HFFc6 (cell line): ENCODE measurements at regions not wholly inside any gene's neighbourhood (a gene's known extent, or its start where the extent isn't known, plus 50 kb on each side); places are given as distances from the start of the nearest gene placed in this dataset.

Experiments used
- DNase-seq: peaks from one replicate; pipeline ENCODE4 v3.0.0-alpha.2; 2018
- H3K27ac Mint-ChIP-seq: 2 replicates; pipeline ENCODE4 v1.8.0; 2020; ENCODE audit warnings: mild to moderate bottlenecking, mixed read lengths
- H3K27me3 Mint-ChIP-seq: 2 replicates; pipeline ENCODE4 v1.8.0; 2021; ENCODE audit warnings: mild to moderate bottlenecking, moderate library complexity, mixed read lengths; ENCODE audit not compliant: insufficient read depth
- H3K36me3 Mint-ChIP-seq: 2 replicates; pipeline ENCODE4 v1.8.0; 2021; ENCODE audit warnings: low read depth, mixed read lengths
- H3K4me1 Mint-ChIP-seq: 2 replicates; pipeline ENCODE4 v1.8.0; 2020; ENCODE audit warnings: low read depth, mixed read lengths
- H3K4me3 Mint-ChIP-seq: 2 replicates; pipeline ENCODE4 v1.8.0; 2020; ENCODE audit warnings: mild to moderate bottlenecking, moderate library complexity, mixed read lengths
- H3K9me3 Mint-ChIP-seq: 2 replicates; pipeline ENCODE4 v1.8.0; 2020; ENCODE audit warnings: mild to moderate bottlenecking, mixed read lengths
- TF ChIP-seq, protein P1 (sequence below): fragments of 200-600 bp; sonication (generic); IDR thresholded peaks from 2 replicates; pipeline ENCODE4 v1.5.0; 2021; ENCODE audit warnings: antibody characterized with exemption, mild to moderate bottlenecking

DNA sequence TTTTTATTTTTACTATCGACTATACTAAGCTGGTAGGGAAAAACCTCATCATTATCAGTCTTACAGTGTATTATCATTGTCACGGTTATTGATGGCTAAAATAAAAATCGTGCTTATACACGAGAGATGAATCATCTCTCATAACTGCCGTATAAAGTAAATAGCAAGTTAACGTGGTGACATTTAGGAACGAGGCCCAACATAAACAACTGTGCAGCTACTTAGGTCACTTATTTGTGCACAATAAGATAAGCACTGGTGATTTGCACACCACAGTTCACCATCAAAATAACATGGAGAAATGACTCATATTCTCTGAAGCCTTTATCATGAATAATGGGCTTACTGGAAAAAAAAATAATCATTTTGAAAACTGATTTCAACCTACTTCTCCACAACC is 482.0 kb upstream of the TENM3 start:
- H3K4me1 Mint-ChIP-seq, result peaks cover 21% of the 10 kb centered on the region
- peaks cover 9% of the 10 kb centered on the region for H3K27me3 Mint-ChIP-seq
- TF ChIP-seq, protein P1, sequence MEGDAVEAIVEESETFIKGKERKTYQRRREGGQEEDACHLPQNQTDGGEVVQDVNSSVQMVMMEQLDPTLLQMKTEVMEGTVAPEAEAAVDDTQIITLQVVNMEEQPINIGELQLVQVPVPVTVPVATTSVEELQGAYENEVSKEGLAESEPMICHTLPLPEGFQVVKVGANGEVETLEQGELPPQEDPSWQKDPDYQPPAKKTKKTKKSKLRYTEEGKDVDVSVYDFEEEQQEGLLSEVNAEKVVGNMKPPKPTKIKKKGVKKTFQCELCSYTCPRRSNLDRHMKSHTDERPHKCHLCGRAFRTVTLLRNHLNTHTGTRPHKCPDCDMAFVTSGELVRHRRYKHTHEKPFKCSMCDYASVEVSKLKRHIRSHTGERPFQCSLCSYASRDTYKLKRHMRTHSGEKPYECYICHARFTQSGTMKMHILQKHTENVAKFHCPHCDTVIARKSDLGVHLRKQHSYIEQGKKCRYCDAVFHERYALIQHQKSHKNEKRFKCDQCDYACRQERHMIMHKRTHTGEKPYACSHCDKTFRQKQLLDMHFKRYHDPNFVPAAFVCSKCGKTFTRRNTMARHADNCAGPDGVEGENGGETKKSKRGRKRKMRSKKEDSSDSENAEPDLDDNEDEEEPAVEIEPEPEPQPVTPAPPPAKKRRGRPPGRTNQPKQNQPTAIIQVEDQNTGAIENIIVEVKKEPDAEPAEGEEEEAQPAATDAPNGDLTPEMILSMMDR, result no peak
- no peaks in the 10 kb centered on the region for H3K36me3 Mint-ChIP-seq
- no peak overlapping the region for H3K27ac Mint-ChIP-seq
- H3K9me3 Mint-ChIP-seq, result no peaks in the 10 kb centered on the region
- DNase-seq, result peak; percentile 36
- no peak overlapping the region for H3K4me3 Mint-ChIP-seq

DNA sequence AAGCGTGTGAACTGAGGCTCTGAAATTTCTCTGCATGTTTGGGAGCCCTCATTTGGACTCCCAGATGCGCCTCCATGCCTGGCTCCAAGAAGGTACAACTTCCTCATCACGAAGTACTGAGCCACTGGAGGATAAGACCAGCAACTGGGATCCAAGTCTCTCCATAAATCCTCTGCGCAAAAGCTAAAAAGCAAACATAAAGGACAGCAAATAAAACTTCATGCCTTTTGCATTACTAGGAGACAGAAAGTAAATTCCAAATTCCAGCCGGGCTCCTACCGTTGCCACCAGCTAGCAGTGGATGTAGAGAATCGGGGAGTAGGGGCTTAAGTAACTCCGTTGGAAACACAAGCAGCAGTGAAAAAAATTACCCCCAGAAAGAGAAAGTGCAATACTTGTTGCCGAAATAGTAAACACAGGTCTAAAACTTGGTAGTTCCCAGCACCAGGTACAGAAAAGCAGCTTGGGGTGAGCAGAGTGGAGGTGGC is 477.1 kb upstream of the TENM3 start:
- Mint-ChIP-seq H3K9me3 (no peaks in the 10 kb centered on the region), H3K4me1 (peaks cover 27% of the 10 kb centered on the region), H3K36me3 (no peaks in the 10 kb centered on the region), H3K4me3 (peak overlapping the region; percentile 78), H3K27me3 (peaks cover 4% of the 10 kb centered on the region), H3K27ac (peak overlapping the region; percentile 26; the same call in 1 of the 2 replicates)
- TF ChIP-seq, protein P1, result no peak
- DNase-seq, result no peak

DNA sequence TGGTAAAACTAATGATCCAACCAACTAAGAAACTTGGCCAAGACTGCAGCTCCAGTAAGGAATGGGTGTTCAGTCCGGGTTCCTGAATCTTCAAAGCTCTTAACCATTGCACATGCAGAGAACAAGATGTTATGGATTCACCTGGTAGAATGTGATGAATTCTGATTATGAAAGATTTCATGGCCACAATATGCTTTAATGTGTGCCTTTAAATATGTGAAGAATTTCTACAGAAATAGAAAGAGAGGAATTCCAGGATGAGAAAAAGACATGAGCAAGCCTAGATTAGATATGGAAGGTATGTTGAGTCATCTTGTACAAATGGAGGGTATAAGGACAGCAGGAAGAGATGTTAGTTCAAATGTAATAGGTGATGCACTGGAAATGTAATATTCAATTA is 472.2 kb upstream of the TENM3 start:
- TF ChIP-seq, protein P1, result no peak
- DNase-seq, result no peak
- Mint-ChIP-seq H3K27me3 (peaks cover 6% of the 10 kb centered on the region), H3K27ac (no peak overlapping the region), H3K36me3 (no peaks in the 10 kb centered on the region), H3K4me1 (peaks cover 8% of the 10 kb centered on the region), H3K9me3 (no peaks in the 10 kb centered on the region), H3K4me3 (no peak overlapping the region)

DNA sequence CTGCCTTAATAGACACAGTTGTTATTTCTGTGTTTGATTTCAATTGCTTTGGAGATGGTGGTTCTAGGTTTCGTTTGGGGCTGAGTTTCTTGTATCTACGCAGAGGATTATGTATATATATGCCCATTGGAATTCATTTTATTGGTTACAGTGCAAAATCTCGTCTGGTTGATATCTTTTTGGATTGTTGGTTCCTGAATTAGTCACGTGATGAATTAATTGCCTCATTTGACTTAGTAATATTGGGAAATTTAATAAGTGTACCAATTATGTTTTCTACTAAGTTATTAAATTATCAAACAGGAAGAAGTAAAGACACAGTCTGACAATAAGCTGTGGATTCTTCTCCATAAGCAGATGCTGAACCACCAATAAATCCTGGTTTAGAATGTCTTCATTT is 467.9 kb upstream of the TENM3 start:
- Mint-ChIP-seq H3K4me3 (no peak overlapping the region), H3K27me3 (peaks cover 7% of the 10 kb centered on the region; the same call in 1 of the 2 replicates), H3K27ac (no peak overlapping the region), H3K4me1 (no peaks in the 10 kb centered on the region; the same call in 1 of the 2 replicates), H3K9me3 (no peaks in the 10 kb centered on the region), H3K36me3 (no peaks in the 10 kb centered on the region)
- TF ChIP-seq, protein P1, result no peak
- DNase-seq, result no peak

DNA sequence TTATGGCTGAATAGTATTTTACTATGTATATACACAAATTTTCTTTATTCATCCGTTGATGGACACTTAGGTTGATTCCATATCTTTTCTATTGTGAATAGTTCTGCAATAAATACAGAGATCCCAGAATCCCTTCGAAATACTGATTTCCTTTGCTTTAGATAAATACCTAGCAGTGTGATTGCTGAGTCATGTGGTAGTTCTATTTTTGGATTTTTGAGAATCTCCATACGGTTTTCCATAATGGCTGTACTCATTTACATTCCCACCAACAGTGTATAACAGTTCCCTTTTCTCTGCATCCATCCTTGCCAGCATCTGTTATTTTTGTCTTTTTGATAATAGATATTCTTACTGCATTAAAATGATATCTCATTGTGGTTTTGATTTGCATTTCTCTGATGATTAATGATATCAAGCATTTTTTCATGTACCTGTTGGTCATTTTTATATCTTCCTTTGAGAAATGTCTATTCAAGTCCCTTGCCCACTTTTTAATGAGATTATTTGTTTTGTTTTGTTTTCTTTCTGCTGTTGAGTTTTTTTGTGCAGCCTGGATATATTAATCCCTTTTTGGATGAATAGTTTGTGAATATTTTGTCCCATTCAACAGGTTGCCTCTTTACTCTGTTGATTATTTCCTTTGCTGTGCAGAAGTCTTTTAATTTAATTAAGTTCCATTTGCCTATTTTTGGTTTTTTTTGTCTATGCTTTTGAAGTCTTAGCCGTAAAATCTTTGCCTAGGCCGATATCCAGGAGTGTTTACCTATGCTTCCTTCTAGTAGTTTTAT is 466.7 kb upstream of the TENM3 start:
- no peaks in the 10 kb centered on the region for H3K4me1 Mint-ChIP-seq
- H3K27me3 Mint-ChIP-seq, result peaks cover 7% of the 10 kb centered on the region; the same call in 1 of the 2 replicates
- DNase-seq, result no peak
- H3K36me3 Mint-ChIP-seq, result no peaks in the 10 kb centered on the region
- TF ChIP-seq, protein P1, result no peak
- no peak overlapping the region for H3K4me3 Mint-ChIP-seq
- H3K27ac Mint-ChIP-seq, result no peak overlapping the region
- no peaks in the 10 kb centered on the region for H3K9me3 Mint-ChIP-seq
